GM23338 (cell line): ENCODE measurements at regions not wholly inside any gene's neighbourhood (a gene's known extent, or its start where the extent isn't known, plus 50 kb on each side); places are given as distances from the start of the nearest gene placed in this dataset.

ENCODE experiments used
- ATAC-seq: fragments of 200-7000 bp; cut with Tn5 transposase; 3 replicates; pipeline ENCODE4 v1.9.1; 2020
- DNase-seq: peaks from one replicate; pipeline ENCODE4 v3.0.0-alpha.2; 2015; ENCODE audit warnings: low spot score
- H2AFZ ChIP-seq: fragments of 200-600 bp; sonication (generic); 2 replicates; pipeline ENCODE4 v1.8.0; 2016; ENCODE audit warnings: antibody characterized with exemption, mild to moderate bottlenecking, moderate library complexity
- H3F3A ChIP-seq: fragments of 200-600 bp; sonication (generic); replicated peaks from 2 replicates; pipeline ENCODE4 v1.8.0; 2017; ENCODE audit warnings: antibody characterized with exemption, mixed run types, low read depth
- H3K27ac ChIP-seq: fragments of 200-600 bp; sonication (generic); 2 replicates; pipeline ENCODE4 v1.6.1; 2016; ENCODE audit warnings: low read depth
- H3K27me3 ChIP-seq: fragments of 200-600 bp; sonication (generic); 2 replicates; pipeline ENCODE4 v1.8.0; 2016; ENCODE audit warnings: mild to moderate bottlenecking, mixed run types, moderate library complexity; ENCODE audit not compliant: insufficient read depth
- H3K36me3 ChIP-seq: fragments of 200-600 bp; sonication (generic); 2 replicates; pipeline ENCODE4 v1.8.0; 2016; ENCODE audit warnings: mild to moderate bottlenecking; ENCODE audit not compliant: insufficient read depth
- H3K4me1 ChIP-seq: fragments of 200-600 bp; sonication (generic); 2 replicates; pipeline ENCODE4 v1.8.0; 2016; ENCODE audit warnings: mild to moderate bottlenecking, moderate library complexity; ENCODE audit not compliant: insufficient read depth
- H3K4me2 ChIP-seq: fragments of 200-600 bp; sonication (generic); 2 replicates; pipeline ENCODE4 v1.7.1; 2017; ENCODE audit warnings: mixed run types
- H3K4me3 ChIP-seq: fragments of 200-600 bp; sonication (generic); 2 replicates; pipeline ENCODE4 v1.6.1; 2016; ENCODE audit warnings: mixed run types
- H3K79me2 ChIP-seq: fragments of 200-600 bp; sonication (generic); replicated peaks from 2 replicates; pipeline ENCODE4 v1.8.0; 2017; ENCODE audit warnings: mild to moderate bottlenecking; ENCODE audit not compliant: insufficient read depth
- H3K9me2 ChIP-seq: fragments of 200-600 bp; sonication (generic); 2 replicates; pipeline ENCODE4 v1.8.0; 2017; ENCODE audit not compliant: insufficient read depth
- H4K20me1 ChIP-seq: fragments of 200-600 bp; sonication (generic); replicated peaks from 2 replicates; pipeline ENCODE4 v1.8.0; 2017; ENCODE audit warnings: mild to moderate bottlenecking; ENCODE audit not compliant: insufficient read depth
- H3K27ac Mint-ChIP-seq: 2 replicates; pipeline ENCODE4 v1.8.0; 2020; ENCODE audit warnings: inconsistent platforms, mild to moderate bottlenecking, moderate library complexity, mixed read lengths
- H3K27me3 Mint-ChIP-seq: 3 replicates; pipeline ENCODE4 v1.8.0; 2022; ENCODE audit warnings: low read depth, mild to moderate bottlenecking, moderate library complexity, mixed read lengths, inconsistent platforms; ENCODE audit not compliant: insufficient read depth, poor library complexity
- H3K36me3 Mint-ChIP-seq: 3 replicates; pipeline ENCODE4 v1.8.0; 2021; ENCODE audit warnings: low read depth, mild to moderate bottlenecking, inconsistent platforms, moderate library complexity, mixed read lengths
- H3K4me1 Mint-ChIP-seq: 3 replicates; pipeline ENCODE4 v1.8.0; 2020; ENCODE audit warnings: mild to moderate bottlenecking, inconsistent platforms, mixed read lengths
- H3K4me3 Mint-ChIP-seq: 3 replicates; pipeline ENCODE4 v1.8.0; 2021; ENCODE audit warnings: moderate library complexity, mild to moderate bottlenecking, inconsistent platforms, mixed read lengths
- H3K9me3 Mint-ChIP-seq: 3 replicates; pipeline ENCODE4 v1.8.0; 2020; ENCODE audit warnings: moderate library complexity, mild to moderate bottlenecking, inconsistent platforms, mixed read lengths
- CREB1 ChIP-seq: fragments of 250-450 bp; sonication (Bioruptor Pico); IDR thresholded peaks from 2 replicates; pipeline ENCODE4 v1.5.0; 2020; ENCODE audit warnings: low read depth, mild to moderate bottlenecking, moderate library complexity
- JUNB ChIP-seq: IDR thresholded peaks from one replicate; pipeline ENCODE4 v1.6.1; 2016; ENCODE audit warnings: antibody characterized with exemption; ENCODE audit not compliant: unreplicated experiment
- NANOG ChIP-seq: IDR thresholded peaks from 2 replicates; pipeline ENCODE4 v1.6.1; 2016; ENCODE audit warnings: antibody characterized with exemption, borderline replicate concordance
- ZNF114 ChIP-seq: fragments of 250-450 bp; sonication (Bioruptor Pico); IDR thresholded peaks from 2 replicates; pipeline ENCODE4 v1.5.0; 2020; ENCODE audit warnings: mild to moderate bottlenecking, moderate library complexity
- TF ChIP-seq, protein P1 (sequence below): fragments of 250-450 bp; sonication (Bioruptor Pico); IDR thresholded peaks from 2 replicates; pipeline ENCODE4 v1.5.0; 2020; ENCODE audit warnings: mild to moderate bottlenecking, moderate library complexity
- TF ChIP-seq, protein P2 (sequence below): IDR thresholded peaks from one replicate; pipeline ENCODE4 v1.6.1; 2018; ENCODE audit warnings: antibody characterized with exemption; ENCODE audit not compliant: unreplicated experiment
- TF ChIP-seq, protein P3 (sequence below): IDR thresholded peaks from 2 replicates; pipeline ENCODE4 v1.6.1; 2016; ENCODE audit warnings: antibody characterized with exemption

DNA sequence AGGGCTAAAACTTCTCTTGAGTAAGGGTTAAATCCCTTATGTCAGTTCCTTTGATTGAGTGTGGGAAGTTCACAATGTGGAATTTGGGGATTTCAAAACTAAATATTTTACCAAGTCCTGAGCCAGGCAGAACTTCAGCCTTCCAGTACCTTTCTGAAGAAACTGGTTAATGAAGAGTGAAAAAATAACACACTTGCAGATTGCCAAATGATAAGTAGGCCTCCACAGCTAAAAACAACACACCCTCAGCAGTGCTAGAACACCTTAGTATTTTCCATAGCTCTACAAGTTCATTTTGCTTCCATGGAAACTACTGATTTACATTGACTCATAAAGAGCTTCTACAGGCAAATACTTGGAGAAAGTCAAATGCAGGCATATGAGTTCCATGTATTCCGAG, 326.8 kb downstream of the ZNF674 start:
- H3K4me1 ChIP-seq, result no peaks in the 10 kb centered on the region
- no peak overlapping the region for H3K4me2 ChIP-seq
- H3K4me3 Mint-ChIP-seq, result no peak overlapping the region
- no peak overlapping the region for H2AFZ ChIP-seq
- no peak for TF ChIP-seq ZNF114
- no peak for DNase-seq
- H3K9me2 ChIP-seq, result no peaks in the 10 kb centered on the region
- no peaks in the 10 kb centered on the region for H3F3A ChIP-seq
- H3K4me1 Mint-ChIP-seq, result peaks cover 6% of the 10 kb centered on the region; the same call in 2 of the 3 replicates
- H3K9me3 Mint-ChIP-seq, result no peaks in the 10 kb centered on the region; the same call in 2 of the 3 replicates
- H3K27me3 Mint-ChIP-seq, result no peaks in the 10 kb centered on the region
- no peak overlapping the region for H3K27ac ChIP-seq
- no peaks in the 10 kb centered on the region for H3K27me3 ChIP-seq
- H3K36me3 Mint-ChIP-seq, result no peaks in the 10 kb centered on the region
- ATAC-seq, result no peak
- no peaks in the 10 kb centered on the region for H4K20me1 ChIP-seq
- no peak overlapping the region for H3K4me3 ChIP-seq
- H3K27ac Mint-ChIP-seq, result no peak overlapping the region
- H3K36me3 ChIP-seq, result no peaks in the 10 kb centered on the region
- no peaks in the 10 kb centered on the region for H3K79me2 ChIP-seq

DNA sequence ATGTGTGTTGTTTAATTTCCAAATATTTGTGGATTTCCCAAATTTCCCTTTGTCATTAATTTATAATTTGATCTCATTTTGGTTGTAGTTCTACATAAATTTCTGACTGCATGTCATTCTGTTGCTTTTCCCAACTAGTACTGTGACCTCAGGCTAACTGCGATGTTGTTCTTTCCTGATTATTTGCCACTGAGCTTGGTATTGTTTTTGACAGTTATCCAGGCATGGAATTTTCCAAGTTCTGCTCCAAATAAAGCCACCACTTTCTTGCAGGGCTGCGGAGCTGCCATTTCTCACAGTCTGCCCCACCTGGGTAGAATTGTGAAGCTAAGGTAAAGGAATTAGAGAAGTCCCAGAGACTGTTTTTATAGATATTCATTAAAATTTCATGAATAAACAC, 328.8 kb downstream of the ZNF674 start:
- Mint-ChIP-seq H3K27me3 (no peaks in the 10 kb centered on the region), H3K4me3 (no peak overlapping the region), H3K27ac (no peak overlapping the region), H3K4me1 (peaks cover 6% of the 10 kb centered on the region; the same call in 2 of the 3 replicates), H3K9me3 (no peaks in the 10 kb centered on the region; the same call in 2 of the 3 replicates), H3K36me3 (no peaks in the 10 kb centered on the region)
- Histone ChIP-seq H3K27me3 (no peaks in the 10 kb centered on the region), H3K36me3 (no peaks in the 10 kb centered on the region), H3K9me2 (no peaks in the 10 kb centered on the region), H4K20me1 (no peaks in the 10 kb centered on the region), H3K4me3 (no peak overlapping the region), H3F3A (no peaks in the 10 kb centered on the region), H2AFZ (no peak overlapping the region), H3K79me2 (no peaks in the 10 kb centered on the region), H3K27ac (no peak overlapping the region), H3K4me2 (no peak overlapping the region), H3K4me1 (no peaks in the 10 kb centered on the region)
- ATAC-seq (no peak), DNase-seq (no peak)
- TF ChIP-seq, protein P1, sequence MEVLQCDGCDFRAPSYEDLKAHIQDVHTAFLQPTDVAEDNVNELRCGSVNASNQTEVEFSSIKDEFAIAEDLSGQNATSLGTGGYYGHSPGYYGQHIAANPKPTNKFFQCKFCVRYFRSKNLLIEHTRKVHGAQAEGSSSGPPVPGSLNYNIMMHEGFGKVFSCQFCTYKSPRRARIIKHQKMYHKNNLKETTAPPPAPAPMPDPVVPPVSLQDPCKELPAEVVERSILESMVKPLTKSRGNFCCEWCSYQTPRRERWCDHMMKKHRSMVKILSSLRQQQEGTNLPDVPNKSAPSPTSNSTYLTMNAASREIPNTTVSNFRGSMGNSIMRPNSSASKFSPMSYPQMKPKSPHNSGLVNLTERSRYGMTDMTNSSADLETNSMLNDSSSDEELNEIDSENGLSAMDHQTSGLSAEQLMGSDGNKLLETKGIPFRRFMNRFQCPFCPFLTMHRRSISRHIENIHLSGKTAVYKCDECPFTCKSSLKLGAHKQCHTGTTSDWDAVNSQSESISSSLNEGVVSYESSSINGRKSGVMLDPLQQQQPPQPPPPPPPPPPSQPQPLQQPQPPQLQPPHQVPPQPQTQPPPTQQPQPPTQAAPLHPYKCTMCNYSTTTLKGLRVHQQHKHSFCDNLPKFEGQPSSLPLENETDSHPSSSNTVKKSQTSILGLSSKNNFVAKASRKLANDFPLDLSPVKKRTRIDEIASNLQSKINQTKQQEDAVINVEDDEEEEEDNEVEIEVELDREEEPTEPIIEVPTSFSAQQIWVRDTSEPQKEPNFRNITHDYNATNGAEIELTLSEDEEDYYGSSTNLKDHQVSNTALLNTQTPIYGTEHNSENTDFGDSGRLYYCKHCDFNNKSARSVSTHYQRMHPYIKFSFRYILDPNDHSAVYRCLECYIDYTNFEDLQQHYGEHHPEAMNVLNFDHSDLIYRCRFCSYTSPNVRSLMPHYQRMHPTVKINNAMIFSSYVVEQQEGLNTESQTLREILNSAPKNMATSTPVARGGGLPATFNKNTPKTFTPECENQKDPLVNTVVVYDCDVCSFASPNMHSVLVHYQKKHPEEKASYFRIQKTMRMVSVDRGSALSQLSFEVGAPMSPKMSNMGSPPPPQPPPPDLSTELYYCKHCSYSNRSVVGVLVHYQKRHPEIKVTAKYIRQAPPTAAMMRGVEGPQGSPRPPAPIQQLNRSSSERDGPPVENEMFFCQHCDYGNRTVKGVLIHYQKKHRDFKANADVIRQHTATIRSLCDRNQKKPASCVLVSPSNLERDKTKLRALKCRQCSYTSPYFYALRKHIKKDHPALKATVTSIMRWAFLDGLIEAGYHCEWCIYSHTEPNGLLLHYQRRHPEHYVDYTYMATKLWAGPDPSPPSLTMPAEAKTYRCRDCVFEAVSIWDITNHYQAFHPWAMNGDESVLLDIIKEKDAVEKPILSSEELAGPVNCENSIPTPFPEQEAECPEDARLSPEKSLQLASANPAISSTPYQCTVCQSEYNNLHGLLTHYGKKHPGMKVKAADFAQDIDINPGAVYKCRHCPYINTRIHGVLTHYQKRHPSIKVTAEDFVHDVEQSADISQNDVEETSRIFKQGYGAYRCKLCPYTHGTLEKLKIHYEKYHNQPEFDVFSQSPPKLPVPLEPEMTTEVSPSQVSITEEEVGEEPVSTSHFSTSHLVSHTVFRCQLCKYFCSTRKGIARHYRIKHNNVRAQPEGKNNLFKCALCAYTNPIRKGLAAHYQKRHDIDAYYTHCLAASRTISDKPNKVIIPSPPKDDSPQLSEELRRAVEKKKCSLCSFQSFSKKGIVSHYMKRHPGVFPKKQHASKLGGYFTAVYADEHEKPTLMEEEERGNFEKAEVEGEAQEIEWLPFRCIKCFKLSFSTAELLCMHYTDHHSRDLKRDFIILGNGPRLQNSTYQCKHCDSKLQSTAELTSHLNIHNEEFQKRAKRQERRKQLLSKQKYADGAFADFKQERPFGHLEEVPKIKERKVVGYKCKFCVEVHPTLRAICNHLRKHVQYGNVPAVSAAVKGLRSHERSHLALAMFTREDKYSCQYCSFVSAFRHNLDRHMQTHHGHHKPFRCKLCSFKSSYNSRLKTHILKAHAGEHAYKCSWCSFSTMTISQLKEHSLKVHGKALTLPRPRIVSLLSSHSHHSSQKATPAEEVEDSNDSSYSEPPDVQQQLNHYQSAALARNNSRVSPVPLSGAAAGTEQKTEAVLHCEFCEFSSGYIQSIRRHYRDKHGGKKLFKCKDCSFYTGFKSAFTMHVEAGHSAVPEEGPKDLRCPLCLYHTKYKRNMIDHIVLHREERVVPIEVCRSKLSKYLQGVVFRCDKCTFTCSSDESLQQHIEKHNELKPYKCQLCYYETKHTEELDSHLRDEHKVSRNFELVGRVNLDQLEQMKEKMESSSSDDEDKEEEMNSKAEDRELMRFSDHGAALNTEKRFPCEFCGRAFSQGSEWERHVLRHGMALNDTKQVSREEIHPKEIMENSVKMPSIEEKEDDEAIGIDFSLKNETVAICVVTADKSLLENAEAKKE, result no peak
- TF ChIP-seq CREB1 (CRISPR knock-in tag), result no peak
- TF ChIP-seq, protein P2, sequence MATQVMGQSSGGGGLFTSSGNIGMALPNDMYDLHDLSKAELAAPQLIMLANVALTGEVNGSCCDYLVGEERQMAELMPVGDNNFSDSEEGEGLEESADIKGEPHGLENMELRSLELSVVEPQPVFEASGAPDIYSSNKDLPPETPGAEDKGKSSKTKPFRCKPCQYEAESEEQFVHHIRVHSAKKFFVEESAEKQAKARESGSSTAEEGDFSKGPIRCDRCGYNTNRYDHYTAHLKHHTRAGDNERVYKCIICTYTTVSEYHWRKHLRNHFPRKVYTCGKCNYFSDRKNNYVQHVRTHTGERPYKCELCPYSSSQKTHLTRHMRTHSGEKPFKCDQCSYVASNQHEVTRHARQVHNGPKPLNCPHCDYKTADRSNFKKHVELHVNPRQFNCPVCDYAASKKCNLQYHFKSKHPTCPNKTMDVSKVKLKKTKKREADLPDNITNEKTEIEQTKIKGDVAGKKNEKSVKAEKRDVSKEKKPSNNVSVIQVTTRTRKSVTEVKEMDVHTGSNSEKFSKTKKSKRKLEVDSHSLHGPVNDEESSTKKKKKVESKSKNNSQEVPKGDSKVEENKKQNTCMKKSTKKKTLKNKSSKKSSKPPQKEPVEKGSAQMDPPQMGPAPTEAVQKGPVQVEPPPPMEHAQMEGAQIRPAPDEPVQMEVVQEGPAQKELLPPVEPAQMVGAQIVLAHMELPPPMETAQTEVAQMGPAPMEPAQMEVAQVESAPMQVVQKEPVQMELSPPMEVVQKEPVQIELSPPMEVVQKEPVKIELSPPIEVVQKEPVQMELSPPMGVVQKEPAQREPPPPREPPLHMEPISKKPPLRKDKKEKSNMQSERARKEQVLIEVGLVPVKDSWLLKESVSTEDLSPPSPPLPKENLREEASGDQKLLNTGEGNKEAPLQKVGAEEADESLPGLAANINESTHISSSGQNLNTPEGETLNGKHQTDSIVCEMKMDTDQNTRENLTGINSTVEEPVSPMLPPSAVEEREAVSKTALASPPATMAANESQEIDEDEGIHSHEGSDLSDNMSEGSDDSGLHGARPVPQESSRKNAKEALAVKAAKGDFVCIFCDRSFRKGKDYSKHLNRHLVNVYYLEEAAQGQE, result no peak
- no peak for TF ChIP-seq NANOG
- no peak for TF ChIP-seq JUNB
- TF ChIP-seq, protein P3, sequence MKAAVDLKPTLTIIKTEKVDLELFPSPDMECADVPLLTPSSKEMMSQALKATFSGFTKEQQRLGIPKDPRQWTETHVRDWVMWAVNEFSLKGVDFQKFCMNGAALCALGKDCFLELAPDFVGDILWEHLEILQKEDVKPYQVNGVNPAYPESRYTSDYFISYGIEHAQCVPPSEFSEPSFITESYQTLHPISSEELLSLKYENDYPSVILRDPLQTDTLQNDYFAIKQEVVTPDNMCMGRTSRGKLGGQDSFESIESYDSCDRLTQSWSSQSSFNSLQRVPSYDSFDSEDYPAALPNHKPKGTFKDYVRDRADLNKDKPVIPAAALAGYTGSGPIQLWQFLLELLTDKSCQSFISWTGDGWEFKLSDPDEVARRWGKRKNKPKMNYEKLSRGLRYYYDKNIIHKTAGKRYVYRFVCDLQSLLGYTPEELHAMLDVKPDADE, result no peak
